ENCODE measurements at regions not wholly inside any gene's neighbourhood (a gene's known extent, or its start where the extent isn't known, plus 50 kb on each side); places are given as distances from the start of the nearest gene placed in this dataset.

DNA sequence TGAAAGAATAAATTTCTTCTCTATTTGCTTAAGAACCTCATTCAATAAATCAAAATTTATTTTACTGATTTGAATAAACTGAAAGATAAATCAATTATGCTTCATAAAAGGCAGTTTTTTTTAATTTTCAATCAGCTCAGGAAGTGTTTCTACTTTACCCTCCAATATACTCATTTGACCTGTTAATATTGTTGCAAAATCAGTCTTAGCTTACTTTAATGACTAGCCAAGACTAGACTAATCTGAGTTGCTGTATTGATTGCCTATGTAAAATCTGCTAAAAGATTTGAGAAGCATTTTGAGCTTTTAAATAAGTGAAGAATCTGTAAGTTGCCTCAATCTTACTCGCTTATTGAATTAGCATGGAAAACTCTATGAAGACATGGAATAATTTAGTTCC is 179.1 kb upstream of the LYPLAL1 start:
- TF ChIP-seq, protein P1, sequence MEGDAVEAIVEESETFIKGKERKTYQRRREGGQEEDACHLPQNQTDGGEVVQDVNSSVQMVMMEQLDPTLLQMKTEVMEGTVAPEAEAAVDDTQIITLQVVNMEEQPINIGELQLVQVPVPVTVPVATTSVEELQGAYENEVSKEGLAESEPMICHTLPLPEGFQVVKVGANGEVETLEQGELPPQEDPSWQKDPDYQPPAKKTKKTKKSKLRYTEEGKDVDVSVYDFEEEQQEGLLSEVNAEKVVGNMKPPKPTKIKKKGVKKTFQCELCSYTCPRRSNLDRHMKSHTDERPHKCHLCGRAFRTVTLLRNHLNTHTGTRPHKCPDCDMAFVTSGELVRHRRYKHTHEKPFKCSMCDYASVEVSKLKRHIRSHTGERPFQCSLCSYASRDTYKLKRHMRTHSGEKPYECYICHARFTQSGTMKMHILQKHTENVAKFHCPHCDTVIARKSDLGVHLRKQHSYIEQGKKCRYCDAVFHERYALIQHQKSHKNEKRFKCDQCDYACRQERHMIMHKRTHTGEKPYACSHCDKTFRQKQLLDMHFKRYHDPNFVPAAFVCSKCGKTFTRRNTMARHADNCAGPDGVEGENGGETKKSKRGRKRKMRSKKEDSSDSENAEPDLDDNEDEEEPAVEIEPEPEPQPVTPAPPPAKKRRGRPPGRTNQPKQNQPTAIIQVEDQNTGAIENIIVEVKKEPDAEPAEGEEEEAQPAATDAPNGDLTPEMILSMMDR (IDR thresholded peaks at IDR 0.05) = no peak
- TF ChIP-seq POLR2A (IDR thresholded peaks at IDR 0.05) = no peak

Data from esophagus squamous epithelium (tissue), 4 donors.